ENCODE measurements at regions not wholly inside any gene's neighbourhood (a gene's known extent, or its start where the extent isn't known, plus 50 kb on each side); places are given as distances from the start of the nearest gene placed in this dataset.

- DNase-seq (ENCODE audit: low spot score): no peak
- H3K4me3 ChIP-seq (ENCODE audit: low read depth in 1 of 3, low read length in 3 of 3): no peak overlapping the region
- no peaks in the 10 kb centered on the region for H3K27me3 ChIP-seq (ENCODE audit: control insufficient read depth in 4 of 4, insufficient read depth in 4 of 4, low read length in 3 of 4)
- no peaks in the 10 kb centered on the region for H3K9me3 ChIP-seq (ENCODE audit: control insufficient read depth in 4 of 4, low read length in 3 of 4)
- no peaks in the 10 kb centered on the region for H3K36me3 ChIP-seq (ENCODE audit: control insufficient read depth in 4 of 4, insufficient read depth in 3 of 4, low read depth in 1 of 4, low read length in 3 of 4)
- no peak overlapping the region for H3K9ac ChIP-seq (ENCODE audit: low read depth in 1 of 2, low read length in 2 of 2)
- WGBS: 52% methylated on average over 6 of the region's 6 CpGs
- no peaks in the 10 kb centered on the region for H3K4me1 ChIP-seq (ENCODE audit: control insufficient read depth in 4 of 4, insufficient read depth in 4 of 4, low read length in 3 of 4)
- H3K27ac ChIP-seq (ENCODE audit: low read depth in 1 of 2, low read length in 2 of 2): no peak overlapping the region
- TF ChIP-seq REST (IDR thresholded peaks at IDR 0.05) (no peak), HNF4G (IDR thresholded peaks at IDR 0.05) (no peak), CTCF (IDR thresholded peaks at IDR 0.05; ENCODE audit: low read depth, low read length, missing input control) (no peak), TAF1 (conservative IDR thresholded peaks at IDR 0.05) (no peak), FOXA2 (IDR thresholded peaks at IDR 0.05) (no peak), HNF4A (conservative IDR thresholded peaks at IDR 0.05) (no peak), YY1 (IDR thresholded peaks at IDR 0.05) (no peak), JUND (IDR thresholded peaks at IDR 0.05) (no peak), RAD21 (IDR thresholded peaks at IDR 0.05) (no peak), ATF3 (IDR thresholded peaks at IDR 0.05) (no peak), SP1 (IDR thresholded peaks at IDR 0.05) (no peak), FOXA1 (IDR thresholded peaks at IDR 0.05) (no peak)
Observed at GRCh38 chr5:101534491-101535110, 631.5 kb upstream of the ST8SIA4 start.

- no peak for TF ChIP-seq SP1 (IDR thresholded peaks at IDR 0.05)
- no peak for TF ChIP-seq FOXA2 (IDR thresholded peaks at IDR 0.05)
- TF ChIP-seq JUND (IDR thresholded peaks at IDR 0.05): no peak
- no peak for TF ChIP-seq NR2F2 (IDR thresholded peaks at IDR 0.05)
- no peak for TF ChIP-seq HNF4A (conservative IDR thresholded peaks at IDR 0.05)
- TF ChIP-seq REST (IDR thresholded peaks at IDR 0.05): no peak
- TF ChIP-seq RXRA (IDR thresholded peaks at IDR 0.05): no peak
- H3K9ac ChIP-seq (ENCODE audit: low read depth in 1 of 2, low read length in 2 of 2): no peak overlapping the region
- WGBS: 46% methylated on average over 2 of the region's 2 CpGs
- no peaks in the 10 kb centered on the region for H3K36me3 ChIP-seq (ENCODE audit: control insufficient read depth in 4 of 4, insufficient read depth in 3 of 4, low read depth in 1 of 4, low read length in 3 of 4)
- no peak for DNase-seq (ENCODE audit: low spot score)
- no peaks in the 10 kb centered on the region for H3K9me3 ChIP-seq (ENCODE audit: control insufficient read depth in 4 of 4, low read length in 3 of 4)
- H3K4me3 ChIP-seq (ENCODE audit: low read depth in 1 of 3, low read length in 3 of 3): no peak overlapping the region
- no peaks in the 10 kb centered on the region for H3K4me1 ChIP-seq (ENCODE audit: control insufficient read depth in 4 of 4, insufficient read depth in 4 of 4, low read length in 3 of 4)
- H3K27ac ChIP-seq (ENCODE audit: low read depth in 1 of 2, low read length in 2 of 2): no peak overlapping the region
- no peaks in the 10 kb centered on the region for H3K27me3 ChIP-seq (ENCODE audit: control insufficient read depth in 4 of 4, insufficient read depth in 4 of 4, low read length in 3 of 4)
Observed at GRCh38 chr5:101532430-101532829, 629.3 kb upstream of the ST8SIA4 start.

Data from liver (tissue), 8 donors.